ENCODE measurements at regions not wholly inside any gene's neighbourhood (a gene's known extent, or its start where the extent isn't known, plus 50 kb on each side); places are given as distances from the start of the nearest gene placed in this dataset.

- Mint-ChIP-seq H3K4me3 (no peak overlapping the region), H3K36me3 (ENCODE audit: low read depth) (no peaks in the 10 kb centered on the region), H3K4me1 (ENCODE audit: low read depth) (no peaks in the 10 kb centered on the region), H3K27me3 (no peaks in the 10 kb centered on the region), H3K9me3 (no peaks in the 10 kb centered on the region), H3K27ac (no peak overlapping the region)
- Histone ChIP-seq H3K27ac (ENCODE audit: low read depth in 1 of 2, low read length in 2 of 2) (no peak overlapping the region), H3K4me1 (ENCODE audit: insufficient read depth, low read length) (no peaks in the 10 kb centered on the region), H3K4me3 (ENCODE audit: low read length) (no peak overlapping the region), H3K9me3 (ENCODE audit: control insufficient read depth in 1 of 2, insufficient read depth in 1 of 2, low read length in 2 of 2) (no peaks in the 10 kb centered on the region), H3K27me3 (ENCODE audit: control insufficient read depth in 1 of 2, insufficient read depth in 2 of 2, low read length in 2 of 2) (peaks cover 0 to 2% of the 10 kb centered on the region in 2 experiments), H3K36me3 (ENCODE audit: insufficient read depth, low read length) (no peaks in the 10 kb centered on the region)
- intact Hi-C loops (cut with DNase I, micrococcal nuclease) = no loop called here
- DNase-seq = no peak
- TF ChIP-seq, protein P1, sequence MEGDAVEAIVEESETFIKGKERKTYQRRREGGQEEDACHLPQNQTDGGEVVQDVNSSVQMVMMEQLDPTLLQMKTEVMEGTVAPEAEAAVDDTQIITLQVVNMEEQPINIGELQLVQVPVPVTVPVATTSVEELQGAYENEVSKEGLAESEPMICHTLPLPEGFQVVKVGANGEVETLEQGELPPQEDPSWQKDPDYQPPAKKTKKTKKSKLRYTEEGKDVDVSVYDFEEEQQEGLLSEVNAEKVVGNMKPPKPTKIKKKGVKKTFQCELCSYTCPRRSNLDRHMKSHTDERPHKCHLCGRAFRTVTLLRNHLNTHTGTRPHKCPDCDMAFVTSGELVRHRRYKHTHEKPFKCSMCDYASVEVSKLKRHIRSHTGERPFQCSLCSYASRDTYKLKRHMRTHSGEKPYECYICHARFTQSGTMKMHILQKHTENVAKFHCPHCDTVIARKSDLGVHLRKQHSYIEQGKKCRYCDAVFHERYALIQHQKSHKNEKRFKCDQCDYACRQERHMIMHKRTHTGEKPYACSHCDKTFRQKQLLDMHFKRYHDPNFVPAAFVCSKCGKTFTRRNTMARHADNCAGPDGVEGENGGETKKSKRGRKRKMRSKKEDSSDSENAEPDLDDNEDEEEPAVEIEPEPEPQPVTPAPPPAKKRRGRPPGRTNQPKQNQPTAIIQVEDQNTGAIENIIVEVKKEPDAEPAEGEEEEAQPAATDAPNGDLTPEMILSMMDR (IDR thresholded peaks at IDR 0.05) = no peak
- CTCF ChIA-PET = interaction anchor here (0.6 kb wide), 1 partner anchor 196 kb away, joined by 3 read pairs; no protein-coding TSS in a partner anchor
- POLR2A ChIA-PET = no interaction called here
- ATAC-seq (ENCODE audit: poor library complexity) = no peak
Observed at GRCh38 chr10:8533462-8533861, 479.0 kb downstream of the GATA3 start.

- H3K27ac Mint-ChIP-seq = no peak overlapping the region
- peaks cover 0 to 2% of the 10 kb centered on the region in 2 experiments for H3K27me3 ChIP-seq (ENCODE audit: control insufficient read depth in 1 of 2, insufficient read depth in 2 of 2, low read length in 2 of 2)
- H3K36me3 ChIP-seq (ENCODE audit: insufficient read depth, low read length) = no peaks in the 10 kb centered on the region
- H3K4me1 Mint-ChIP-seq (ENCODE audit: low read depth) = no peaks in the 10 kb centered on the region
- no peaks in the 10 kb centered on the region for H3K36me3 Mint-ChIP-seq (ENCODE audit: low read depth)
- ChIA-PET POLR2A (no interaction called here), CTCF (interaction anchor here (0.6 kb wide), 1 partner anchor 196 kb away, joined by 3 read pairs; no protein-coding TSS in a partner anchor)
- H3K27ac ChIP-seq (ENCODE audit: low read depth in 1 of 2, low read length in 2 of 2) = no peak overlapping the region
- H3K4me3 Mint-ChIP-seq = no peak overlapping the region
- H3K4me1 ChIP-seq (ENCODE audit: insufficient read depth, low read length) = no peaks in the 10 kb centered on the region
- DNase-seq (no peak), ATAC-seq (ENCODE audit: poor library complexity) (no peak)
- intact Hi-C loops (cut with DNase I, micrococcal nuclease) = no loop called here
- TF ChIP-seq, protein P1 (IDR thresholded peaks at IDR 0.05) = no peak
- no peaks in the 10 kb centered on the region for H3K9me3 Mint-ChIP-seq
- no peaks in the 10 kb centered on the region for H3K27me3 Mint-ChIP-seq
- no peak overlapping the region for H3K4me3 ChIP-seq (ENCODE audit: low read length)
- no peaks in the 10 kb centered on the region for H3K9me3 ChIP-seq (ENCODE audit: control insufficient read depth in 1 of 2, insufficient read depth in 1 of 2, low read length in 2 of 2)
Observed at GRCh38 chr10:8534096-8534495, 479.6 kb downstream of the GATA3 start.

GRCh38 chr10:8534891-8535290 is 480.4 kb downstream of the GATA3 start:
- no peak overlapping the region for H3K27ac ChIP-seq (ENCODE audit: low read depth in 1 of 2, low read length in 2 of 2)
- H3K4me1 Mint-ChIP-seq (ENCODE audit: low read depth) = no peaks in the 10 kb centered on the region
- no peak overlapping the region for H3K27ac Mint-ChIP-seq
- H3K27me3 Mint-ChIP-seq = no peaks in the 10 kb centered on the region
- ChIA-PET POLR2A (no interaction called here), CTCF (interaction anchor here (0.6 kb wide), 1 partner anchor 199 kb away, joined by 3 read pairs; no protein-coding TSS in a partner anchor)
- TF ChIP-seq, protein P1 (IDR thresholded peaks at IDR 0.05) = no peak
- H3K9me3 ChIP-seq (ENCODE audit: control insufficient read depth in 1 of 2, insufficient read depth in 1 of 2, low read length in 2 of 2) = no peaks in the 10 kb centered on the region
- ATAC-seq (ENCODE audit: poor library complexity) = no peak
- no peak overlapping the region for H3K4me3 Mint-ChIP-seq
- no peak overlapping the region for H3K4me3 ChIP-seq (ENCODE audit: low read length)
- no peaks in the 10 kb centered on the region for H3K9me3 Mint-ChIP-seq
- no peak for DNase-seq
- H3K4me1 ChIP-seq (ENCODE audit: insufficient read depth, low read length) = no peaks in the 10 kb centered on the region
- H3K36me3 ChIP-seq (ENCODE audit: insufficient read depth, low read length) = no peaks in the 10 kb centered on the region
- H3K27me3 ChIP-seq (ENCODE audit: control insufficient read depth in 1 of 2, insufficient read depth in 2 of 2, low read length in 2 of 2) = peaks cover 0 to 2% of the 10 kb centered on the region in 2 experiments
- H3K36me3 Mint-ChIP-seq (ENCODE audit: low read depth) = no peaks in the 10 kb centered on the region
- intact Hi-C loops (cut with DNase I, micrococcal nuclease) = no loop called here

Data from CD4-positive, alpha-beta T cell (primary cell).